ENCODE measurements at regions not wholly inside any gene's neighbourhood (a gene's known extent, or its start where the extent isn't known, plus 50 kb on each side); places are given as distances from the start of the nearest gene placed in this dataset.

- DNase-seq (ENCODE audit: low spot score), result no peak
These were observed 57.5 kb downstream of the CSF2 start for GRCh38 chr5:132130918-132131715.

- DNase-seq (ENCODE audit: low spot score), result no peak
These were observed 58.5 kb downstream of the CSF2 start for GRCh38 chr5:132132138-132132537.

- peak; percentile 24 for DNase-seq (ENCODE audit: low spot score)
These were observed 60.8 kb downstream of the CSF2 start for GRCh38 chr5:132134384-132134783.

GRCh38 chr5:132136906-132137305 is 63.3 kb downstream of the CSF2 start:
- peak; percentile 77 for DNase-seq (ENCODE audit: low spot score)

GRCh38 chr5:132138260-132138659 is 64.7 kb downstream of the CSF2 start:
- DNase-seq (ENCODE audit: low spot score), result no peak

Measured in H4 (cell line).